WERI-Rb-1 (cell line): ENCODE measurements at regions not wholly inside any gene's neighbourhood (a gene's known extent, or its start where the extent isn't known, plus 50 kb on each side); places are given as distances from the start of the nearest gene placed in this dataset.

ENCODE experiments used
- DNase-seq: peaks from one replicate; pipeline ENCODE4 v3.0.0-alpha.2; 2020
- H3K27ac ChIP-seq: fragments of 250-450 bp; sonication (Bioruptor Pico); 2 replicates; pipeline ENCODE4 v1.5.1; 2020; ENCODE audit warnings: mild to moderate bottlenecking, moderate library complexity
- H3K27me3 ChIP-seq: fragments of 250-450 bp; sonication (Bioruptor Pico); 2 replicates; pipeline ENCODE4 v1.5.1; 2021; ENCODE audit warnings: mild to moderate bottlenecking, low read depth, moderate library complexity; ENCODE audit not compliant: insufficient read depth, severe bottlenecking
- H3K36me3 ChIP-seq: fragments of 250-450 bp; sonication (Bioruptor Pico); 2 replicates; pipeline ENCODE4 v1.5.1; 2020; ENCODE audit warnings: mild to moderate bottlenecking, moderate library complexity
- H3K4me3 ChIP-seq: 2 replicates; pipeline ENCODE4 v1.5.1; 2011; ENCODE audit warnings: low read depth, mild to moderate bottlenecking, control low read depth, low read length
- H3K9me3 ChIP-seq: fragments of 250-450 bp; sonication (Bioruptor Pico); 2 replicates; pipeline ENCODE4 v1.5.1; 2021; ENCODE audit warnings: mild to moderate bottlenecking, moderate library complexity; ENCODE audit not compliant: severe bottlenecking
- CTCF ChIP-seq: IDR thresholded peaks from 2 replicates; pipeline ENCODE4 v1.5.1; 2011; ENCODE audit warnings: low read depth, mild to moderate bottlenecking, control low read depth, inconsistent platforms, low read length

GRCh38 chr13:80751854-80752253 lies 410.9 kb upstream of the SPRY2 start:
- no peak for TF ChIP-seq CTCF
- Histone ChIP-seq H3K4me3 (no peak overlapping the region), H3K27ac (no peak overlapping the region), H3K9me3 (no peaks in the 10 kb centered on the region), H3K27me3 (no peaks in the 10 kb centered on the region), H3K36me3 (no peaks in the 10 kb centered on the region)
- no peak for DNase-seq

- H3K4me3 ChIP-seq: no peak overlapping the region
- H3K27ac ChIP-seq: no peak overlapping the region
- no peaks in the 10 kb centered on the region for H3K27me3 ChIP-seq
- DNase-seq: no peak
- H3K36me3 ChIP-seq: no peaks in the 10 kb centered on the region
- TF ChIP-seq CTCF: no peak
- H3K9me3 ChIP-seq: no peaks in the 10 kb centered on the region
These were observed 403.4 kb upstream of the SPRY2 start for GRCh38 chr13:80744147-80744914.

- Histone ChIP-seq H3K27me3 (no peaks in the 10 kb centered on the region), H3K9me3 (no peaks in the 10 kb centered on the region), H3K4me3 (no peak overlapping the region), H3K36me3 (no peaks in the 10 kb centered on the region), H3K27ac (no peak overlapping the region)
- DNase-seq: no peak
- no peak for TF ChIP-seq CTCF
These were observed 401.1 kb upstream of the SPRY2 start for GRCh38 chr13:80742033-80742432.

- no peak overlapping the region for H3K27ac ChIP-seq
- H3K27me3 ChIP-seq: no peaks in the 10 kb centered on the region
- no peak for DNase-seq
- H3K36me3 ChIP-seq: no peaks in the 10 kb centered on the region
- H3K9me3 ChIP-seq: no peaks in the 10 kb centered on the region
- no peak overlapping the region for H3K4me3 ChIP-seq
- TF ChIP-seq CTCF: no peak
These were observed 399.1 kb upstream of the SPRY2 start for GRCh38 chr13:80740071-80740470.

- no peak for DNase-seq
- no peaks in the 10 kb centered on the region for H3K9me3 ChIP-seq
- H3K4me3 ChIP-seq: no peak overlapping the region
- no peaks in the 10 kb centered on the region for H3K36me3 ChIP-seq
- H3K27me3 ChIP-seq: no peaks in the 10 kb centered on the region
- no peak for TF ChIP-seq CTCF
- H3K27ac ChIP-seq: no peak overlapping the region
These were observed 396.6 kb upstream of the SPRY2 start for GRCh38 chr13:80737513-80737912.

GRCh38 chr13:80727321-80727975 lies 386.5 kb upstream of the SPRY2 start:
- no peak for TF ChIP-seq CTCF
- no peaks in the 10 kb centered on the region for H3K9me3 ChIP-seq
- no peaks in the 10 kb centered on the region for H3K36me3 ChIP-seq
- H3K27ac ChIP-seq: no peak overlapping the region
- no peaks in the 10 kb centered on the region for H3K27me3 ChIP-seq
- H3K4me3 ChIP-seq: no peak overlapping the region
- DNase-seq: no peak
